K562 (cell line): ENCODE measurements at regions not wholly inside any gene's neighbourhood (a gene's known extent, or its start where the extent isn't known, plus 50 kb on each side); places are given as distances from the start of the nearest gene placed in this dataset.

ENCODE experiments used
- CTCF ChIP-seq, 3 experiments: IDR thresholded peaks in 2 of 3; conservative IDR thresholded peaks in 1 of 3; 2 replicates each; pipeline ENCODE4 v1.5.1; 2011 to 2012; ENCODE audit warnings: low read length in 3 of 3, mild to moderate bottlenecking in 3 of 3, control low read depth in 2 of 3, improper control_type of control experiment in 1 of 3, inconsistent platforms in 1 of 3, low read depth in 1 of 3, mixed read lengths in 1 of 3, moderate library complexity in 1 of 3; ENCODE audit not compliant: insufficient read depth in 2 of 3
- FOXK1 ChIP-seq: sonication (generic); formaldehyde crosslinking; IDR thresholded peaks from 2 replicates; pipeline ENCODE4 v1.8.0; 2022; ENCODE audit warnings: missing genetic modification reagents, mild to moderate bottlenecking, borderline replicate concordance
- MAZ ChIP-seq, 2 experiments: fragments of 450-650 bp in 1 of 2; sonication (generic) in 1 of 2; formaldehyde crosslinking; IDR thresholded peaks in 1 of 2; conservative IDR thresholded peaks in 1 of 2; 2 replicates each; pipeline versions ENCODE4 v1.4.0 to v1.5.0; 2020; ENCODE audit warnings: mild to moderate bottlenecking in 1 of 2, missing genetic modification reagents in 1 of 2
- POLR2A ChIP-seq: fragments of 450-650 bp; conservative IDR thresholded peaks from 2 replicates; pipeline ENCODE4 v1.6.1; 2016
- SP1 ChIP-seq: sonication (generic); formaldehyde crosslinking; IDR thresholded peaks from 2 replicates; pipeline ENCODE4 v1.8.1; 2022; ENCODE audit warnings: mild to moderate bottlenecking, missing genetic modification reagents
- TAF1 ChIP-seq: IDR thresholded peaks from 2 replicates; pipeline ENCODE4 v1.6.1; 2011; ENCODE audit warnings: mild to moderate bottlenecking, low read length, moderate library complexity; ENCODE audit not compliant: insufficient read depth, control insufficient read depth, severe bottlenecking; ENCODE audit errors: extremely low read depth
- TF ChIP-seq, protein P1 (sequence below): sonication (generic); formaldehyde crosslinking; IDR thresholded peaks from 2 replicates; pipeline ENCODE4 v1.8.1; 2023; ENCODE audit warnings: mild to moderate bottlenecking, missing genetic modification reagents, moderate library complexity
- TF ChIP-seq, protein P2 (sequence below): sonication (generic); formaldehyde crosslinking; IDR thresholded peaks from 2 replicates; pipeline ENCODE4 v1.8.1; 2023; ENCODE audit warnings: mild to moderate bottlenecking, missing genetic modification reagents

- TF ChIP-seq CTCF (IDR thresholded peaks at IDR 0.05 in 2 of 3, conservative IDR thresholded peaks at IDR 0.05 in 1 of 3; ENCODE audit: insufficient read depth in 2 of 3, low read depth in 1 of 3, low read length in 3 of 3) (no peak), TAF1 (no peak), MAZ (CRISPR knock-in tag; conservative IDR thresholded peaks at IDR 0.05 in 1 of 2, IDR thresholded peaks at IDR 0.05 in 1 of 2) (no peak), FOXK1 (no peak), POLR2A (no peak), SP1 (CRISPR knock-in tag) (no peak; the same call in 1 of the 2 replicates)
- TF ChIP-seq, protein P1, sequence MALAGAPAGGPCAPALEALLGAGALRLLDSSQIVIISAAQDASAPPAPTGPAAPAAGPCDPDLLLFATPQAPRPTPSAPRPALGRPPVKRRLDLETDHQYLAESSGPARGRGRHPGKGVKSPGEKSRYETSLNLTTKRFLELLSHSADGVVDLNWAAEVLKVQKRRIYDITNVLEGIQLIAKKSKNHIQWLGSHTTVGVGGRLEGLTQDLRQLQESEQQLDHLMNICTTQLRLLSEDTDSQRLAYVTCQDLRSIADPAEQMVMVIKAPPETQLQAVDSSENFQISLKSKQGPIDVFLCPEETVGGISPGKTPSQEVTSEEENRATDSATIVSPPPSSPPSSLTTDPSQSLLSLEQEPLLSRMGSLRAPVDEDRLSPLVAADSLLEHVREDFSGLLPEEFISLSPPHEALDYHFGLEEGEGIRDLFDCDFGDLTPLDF (CRISPR knock-in tag) = no peak
- TF ChIP-seq, protein P2, sequence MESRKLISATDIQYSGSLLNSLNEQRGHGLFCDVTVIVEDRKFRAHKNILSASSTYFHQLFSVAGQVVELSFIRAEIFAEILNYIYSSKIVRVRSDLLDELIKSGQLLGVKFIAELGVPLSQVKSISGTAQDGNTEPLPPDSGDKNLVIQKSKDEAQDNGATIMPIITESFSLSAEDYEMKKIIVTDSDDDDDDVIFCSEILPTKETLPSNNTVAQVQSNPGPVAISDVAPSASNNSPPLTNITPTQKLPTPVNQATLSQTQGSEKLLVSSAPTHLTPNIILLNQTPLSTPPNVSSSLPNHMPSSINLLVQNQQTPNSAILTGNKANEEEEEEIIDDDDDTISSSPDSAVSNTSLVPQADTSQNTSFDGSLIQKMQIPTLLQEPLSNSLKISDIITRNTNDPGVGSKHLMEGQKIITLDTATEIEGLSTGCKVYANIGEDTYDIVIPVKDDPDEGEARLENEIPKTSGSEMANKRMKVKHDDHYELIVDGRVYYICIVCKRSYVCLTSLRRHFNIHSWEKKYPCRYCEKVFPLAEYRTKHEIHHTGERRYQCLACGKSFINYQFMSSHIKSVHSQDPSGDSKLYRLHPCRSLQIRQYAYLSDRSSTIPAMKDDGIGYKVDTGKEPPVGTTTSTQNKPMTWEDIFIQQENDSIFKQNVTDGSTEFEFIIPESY (CRISPR knock-in tag) = no peak
These were observed 538.1 kb downstream of the MATN1 start for GRCh38 chr1:30185313-30185712.
